Umbilical cord (tissue), 1 donor: ENCODE measurements at regions not wholly inside any gene's neighbourhood (a gene's known extent, or its start where the extent isn't known, plus 50 kb on each side); places are given as distances from the start of the nearest gene placed in this dataset.
A peak's percentile ranks its signal among the peaks of the same experiment; 100 is the strongest.

Experiments
- DNase-seq: peaks from one replicate; pipeline ENCODE4 v3.0.0-alpha.2; 2015; ENCODE audit warnings: low spot score

DNA sequence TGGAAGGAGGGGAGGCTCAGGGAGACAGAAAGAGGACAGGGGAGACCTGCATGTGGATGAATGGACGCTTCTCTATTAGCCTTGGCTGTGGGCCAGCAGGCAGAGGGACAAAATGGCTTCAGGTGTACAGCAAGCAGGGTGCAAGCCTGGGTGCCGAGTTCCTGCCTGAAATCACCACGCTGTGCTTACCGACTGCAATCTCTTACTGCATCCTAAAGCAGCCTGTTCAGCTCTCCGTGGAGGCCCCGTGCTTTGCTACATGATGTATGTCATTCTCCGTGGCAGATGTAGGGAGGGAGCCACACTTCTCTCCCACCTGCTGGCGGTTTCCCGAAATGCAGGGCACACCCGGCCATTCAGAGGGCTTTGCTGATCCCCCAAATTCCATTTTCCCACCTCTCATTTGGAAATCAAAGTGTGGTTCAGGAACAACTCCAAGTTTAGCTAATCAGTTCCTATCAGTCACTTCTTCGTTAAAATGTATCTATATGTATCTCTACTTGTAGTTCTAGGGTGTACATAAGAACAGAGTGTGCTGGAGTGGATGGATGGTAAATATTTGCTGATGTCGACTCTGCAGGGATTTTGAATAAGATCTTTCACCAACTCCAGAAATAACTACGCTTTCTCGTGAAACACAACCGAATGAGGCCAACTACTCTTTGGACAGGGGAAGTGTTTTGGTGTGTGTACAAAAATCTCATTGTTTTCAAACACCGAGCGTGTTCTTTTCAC lies 122.3 kb upstream of the BACE2 start:
- peak; percentile 5 for DNase-seq

GRCh38 chr21:41048145-41048544 lies 119.8 kb upstream of the BACE2 start:
- peak; percentile 10 for DNase-seq

DNA sequence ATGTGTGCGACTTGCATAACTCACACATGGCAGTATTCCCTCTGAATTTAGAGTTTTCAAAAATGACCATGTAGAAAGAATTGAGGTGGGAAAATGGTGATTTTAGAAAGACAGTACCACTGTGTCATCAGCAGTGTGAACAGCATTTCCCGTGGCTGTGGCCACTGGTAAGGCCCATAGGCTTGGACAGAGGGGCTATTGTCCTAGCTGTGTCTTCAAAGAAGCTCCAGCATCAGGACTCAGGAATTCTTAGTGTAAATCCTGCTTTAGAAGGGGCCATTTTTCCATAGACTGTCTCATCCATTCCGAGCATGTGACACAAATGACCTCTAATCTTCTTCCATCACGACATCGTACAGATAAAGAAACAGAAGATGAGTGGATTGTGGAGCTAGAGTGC lies 119.3 kb upstream of the BACE2 start:
- no peak for DNase-seq

- no peak for DNase-seq
Measured at GRCh38 chr21:41052820-41053555, 115.0 kb upstream of the BACE2 start.

- DNase-seq: no peak
Measured at GRCh38 chr21:41054018-41054578, 113.9 kb upstream of the BACE2 start.

GRCh38 chr21:41055266-41055665 lies 112.7 kb upstream of the BACE2 start:
- no peak for DNase-seq

DNA sequence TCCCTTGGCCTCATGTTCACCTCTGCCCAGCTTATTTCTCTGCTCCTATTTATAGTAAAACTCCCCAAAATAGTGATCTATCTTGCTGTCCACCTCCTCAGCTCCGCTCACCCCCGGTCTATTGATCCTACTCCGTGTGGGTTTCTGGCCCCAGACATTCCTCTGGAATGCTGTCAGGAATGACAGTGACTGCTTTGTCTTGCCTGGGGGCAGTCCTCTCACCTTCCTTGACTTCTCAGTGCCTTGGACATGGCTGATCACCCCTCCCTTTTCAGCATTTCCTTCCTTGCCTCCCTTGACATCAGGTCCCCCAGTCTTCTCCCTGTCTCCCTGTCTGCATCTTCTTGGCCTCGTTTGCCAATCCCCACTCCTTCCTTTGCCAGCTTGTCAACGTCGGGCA lies 108.1 kb upstream of the BACE2 start:
- no peak for DNase-seq

- DNase-seq: no peak
Measured at GRCh38 chr21:41061701-41062100, 106.3 kb upstream of the BACE2 start.

DNA sequence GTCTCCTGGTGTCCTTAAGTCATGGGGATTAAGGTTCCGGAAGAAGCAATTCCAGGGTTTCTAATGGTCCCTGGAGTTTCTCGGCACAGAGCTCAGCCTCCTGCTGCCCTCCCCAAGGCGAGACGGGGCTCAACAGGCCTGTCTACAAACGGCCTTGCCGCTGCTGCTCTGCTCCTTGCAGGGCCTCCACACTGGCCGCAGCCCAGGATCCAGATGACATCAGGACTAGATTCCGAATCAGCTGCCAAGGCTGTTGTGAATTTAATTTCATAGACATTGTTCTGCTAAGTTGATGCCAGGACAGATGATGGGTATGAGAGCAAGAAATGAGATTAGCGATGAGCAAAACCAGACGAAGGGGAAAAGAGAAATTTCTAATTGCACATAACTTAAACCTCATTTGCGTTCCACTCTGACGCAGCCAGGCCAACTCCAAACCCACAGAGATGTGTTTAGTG lies 103.6 kb upstream of the BACE2 start:
- peak; percentile 85 for DNase-seq

DNA sequence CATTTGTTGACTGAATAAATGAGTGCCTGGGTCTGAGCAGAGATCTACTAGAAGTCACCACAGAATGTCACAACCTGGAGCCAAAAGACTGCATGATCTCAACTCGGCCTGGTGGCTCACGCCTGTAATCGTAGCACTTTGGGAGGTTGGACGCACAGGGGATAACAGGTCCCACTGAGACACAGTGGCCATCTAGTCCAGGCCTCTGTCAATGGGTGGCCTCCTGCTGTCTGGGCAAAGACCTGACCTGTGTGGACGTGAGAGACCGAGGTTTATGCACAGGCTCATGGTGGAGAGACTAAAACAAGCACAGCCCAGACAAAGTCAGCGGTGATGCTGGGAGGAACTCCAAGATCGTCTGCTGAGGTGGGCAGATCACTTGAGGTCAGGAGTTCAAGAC lies 103.0 kb upstream of the BACE2 start:
- no peak for DNase-seq

- peak; percentile 50 for DNase-seq
Measured at GRCh38 chr21:41065539-41065938, 102.4 kb upstream of the BACE2 start.

DNA sequence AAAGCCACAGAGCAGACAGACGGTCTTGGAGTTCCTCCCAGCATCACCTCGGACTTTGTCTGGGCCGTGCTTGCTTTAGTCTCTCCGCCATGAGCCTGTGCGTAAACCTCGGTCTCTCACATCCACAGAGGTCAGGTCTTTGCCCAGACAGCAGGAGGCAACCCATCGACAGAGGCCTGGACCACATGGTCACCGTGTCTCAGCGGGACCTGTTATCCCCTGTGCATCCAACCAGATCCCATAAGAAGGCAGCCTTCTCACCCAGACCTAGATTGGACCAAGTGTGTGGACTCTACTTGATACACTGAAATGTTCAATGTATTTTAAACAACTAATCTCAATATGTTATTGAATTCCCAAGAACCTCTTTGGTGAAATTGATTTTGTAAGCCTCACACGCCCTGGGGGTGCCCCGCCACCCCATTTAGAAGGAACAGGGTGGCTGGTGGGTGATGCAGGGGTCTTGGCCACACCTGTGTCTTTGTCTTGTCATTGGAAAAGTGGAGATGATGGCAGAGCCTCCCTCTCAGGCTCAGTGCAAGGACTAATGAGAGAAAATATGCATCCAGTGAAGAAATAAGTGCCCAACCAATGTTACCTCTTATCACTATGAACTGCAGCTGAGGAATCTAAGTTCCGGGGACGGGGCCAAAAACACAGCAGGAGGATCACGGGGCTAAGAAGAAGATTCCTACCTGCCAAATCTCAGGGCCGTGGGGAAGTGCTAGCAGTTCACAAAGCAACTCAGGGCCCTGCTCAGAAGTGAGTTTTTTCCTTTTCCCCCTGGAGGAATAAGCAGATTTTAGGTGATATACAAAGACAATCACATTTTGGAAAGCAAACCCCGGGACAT lies 101.6 kb upstream of the BACE2 start:
- DNase-seq: peak; percentile 70

DNA sequence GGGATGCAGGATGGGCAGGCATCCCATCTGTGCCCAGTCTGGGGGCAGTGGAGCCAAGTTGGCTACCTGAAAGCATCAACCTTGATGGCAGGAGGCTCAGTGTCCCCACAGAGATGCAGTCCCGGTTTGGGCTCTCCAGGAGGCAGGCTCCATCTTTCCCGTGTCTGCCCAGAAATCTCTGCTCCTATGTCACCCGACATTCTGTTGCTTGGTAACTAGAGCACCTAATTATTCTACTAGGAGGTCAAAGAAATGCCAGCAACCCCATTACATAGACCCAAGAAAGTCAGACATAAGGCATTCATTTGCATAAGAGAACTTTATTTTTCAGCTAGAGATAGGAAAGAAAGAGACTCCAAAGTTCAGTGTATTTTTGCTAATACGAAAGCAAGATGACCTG lies 100.3 kb upstream of the BACE2 start:
- DNase-seq: no peak

DNA sequence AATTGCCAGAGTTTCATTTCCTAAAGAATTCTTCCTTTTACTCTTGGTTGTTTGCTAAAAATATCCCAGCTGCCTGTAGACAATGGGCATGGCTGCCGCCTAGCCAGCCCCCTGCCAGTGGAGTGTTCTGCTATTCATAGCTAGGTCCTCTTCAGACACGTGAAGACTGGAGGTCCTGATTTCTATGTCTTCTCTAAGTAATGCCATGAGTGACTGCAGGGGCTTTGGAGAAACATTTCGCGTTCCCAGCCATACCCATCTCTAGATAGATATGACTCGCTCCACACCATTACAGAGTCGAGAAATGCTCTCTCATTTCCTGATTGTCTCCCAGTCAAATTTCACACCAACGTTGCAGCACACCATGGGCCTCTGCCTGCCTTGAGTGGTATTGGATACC lies 99.5 kb upstream of the BACE2 start:
- DNase-seq: peak; percentile 12

GRCh38 chr21:41068967-41069642 lies 98.9 kb upstream of the BACE2 start:
- peak; percentile 74 for DNase-seq

DNA sequence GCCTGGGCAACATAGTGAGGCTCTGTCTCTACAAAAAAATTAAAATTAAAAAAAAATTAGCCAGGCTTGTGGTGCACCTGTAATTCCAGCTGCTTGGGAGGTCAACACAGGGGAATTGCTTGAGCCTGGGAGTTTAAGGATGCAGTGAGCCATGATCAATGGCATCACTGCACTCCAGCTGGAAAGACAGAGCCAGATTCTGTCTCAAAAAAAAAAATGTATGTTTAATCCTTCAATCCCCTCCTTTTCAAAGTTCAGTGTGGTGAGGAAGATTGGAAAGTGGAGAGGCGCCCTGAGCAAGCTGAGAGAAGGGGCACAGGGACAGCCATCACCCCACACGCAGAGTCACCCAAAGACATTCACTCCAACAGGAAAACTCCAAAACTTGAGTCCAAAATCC lies 97.7 kb upstream of the BACE2 start:
- DNase-seq: no peak

DNA sequence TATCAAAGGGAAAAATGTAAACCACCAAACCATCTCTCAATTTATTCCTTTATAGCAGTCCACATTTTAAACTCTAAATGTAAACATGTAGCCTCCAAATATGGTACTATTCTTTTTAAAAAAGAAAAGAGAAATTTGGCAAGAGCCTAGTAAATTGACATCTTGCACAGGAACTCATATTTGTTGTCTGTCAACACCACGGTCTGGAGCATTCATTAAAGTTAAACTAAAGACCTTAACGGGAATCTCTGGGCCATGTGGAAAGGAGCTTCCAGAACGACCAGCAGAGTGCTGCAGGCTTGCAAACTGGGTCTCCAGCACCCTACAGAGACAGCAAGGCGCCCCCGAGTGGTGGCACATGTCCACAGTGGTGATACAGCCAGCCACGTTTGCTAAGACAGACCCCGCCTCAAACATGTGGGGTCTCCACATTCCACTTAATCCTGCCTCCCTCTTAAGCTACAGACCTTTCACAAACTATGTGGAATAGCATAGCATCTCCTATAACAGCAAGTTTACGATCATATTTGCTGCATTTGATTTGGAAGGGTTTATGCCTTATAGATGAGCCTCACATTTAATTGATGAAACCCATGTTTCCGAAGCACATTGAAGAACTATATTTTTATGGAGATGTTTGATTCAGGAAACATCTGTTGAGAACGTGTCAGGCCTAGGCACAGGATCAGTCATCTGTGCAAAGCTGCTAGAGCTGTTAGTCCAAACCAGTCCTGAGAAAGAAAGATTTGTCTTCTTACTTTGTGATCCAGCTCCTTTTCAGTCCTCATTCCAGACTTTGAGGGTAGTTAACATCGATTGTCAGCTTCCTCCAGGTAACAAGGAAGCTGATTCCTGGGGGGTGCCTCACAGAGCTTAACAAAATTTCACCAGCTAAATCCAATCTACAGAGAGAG lies 96.4 kb upstream of the BACE2 start:
- no peak for DNase-seq

- no peak for DNase-seq
Measured at GRCh38 chr21:41073558-41073957, 94.4 kb upstream of the BACE2 start.

DNA sequence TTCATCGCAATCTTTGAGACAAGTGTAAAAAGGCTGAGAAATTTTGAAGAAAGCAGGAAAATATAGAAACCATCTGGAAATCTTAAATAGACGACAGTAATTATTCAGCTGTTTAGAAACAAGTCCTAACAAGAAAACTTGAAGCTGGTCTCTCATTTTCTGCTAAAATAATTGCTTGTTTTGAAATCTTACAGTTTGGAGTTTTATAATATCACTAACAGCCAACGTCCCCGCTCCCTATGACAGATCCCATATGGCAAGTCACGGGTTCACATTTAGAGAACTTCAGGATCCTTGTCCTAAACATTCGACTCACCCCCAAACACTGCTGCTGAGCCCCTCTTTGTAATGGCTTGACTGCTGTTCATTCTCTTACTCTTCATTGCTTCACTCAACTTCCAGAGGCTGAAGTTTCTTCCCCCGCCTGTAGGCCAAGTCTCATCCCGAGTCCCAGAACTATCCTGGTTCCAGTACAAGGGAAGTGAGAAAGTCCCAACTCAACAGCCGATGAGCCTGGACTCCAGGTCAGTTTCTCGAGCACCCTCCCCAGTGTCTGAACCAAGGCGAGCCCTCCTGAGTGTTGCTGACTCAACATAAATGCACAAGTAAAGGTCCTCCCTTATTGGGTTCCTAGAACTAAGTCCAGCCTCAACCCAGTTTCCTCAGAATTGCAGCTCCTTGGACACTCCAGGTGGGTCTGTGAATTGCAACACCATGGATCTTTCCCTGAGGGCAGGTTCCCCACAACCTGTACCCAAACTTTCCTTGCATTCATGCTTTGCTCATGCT lies 93.4 kb upstream of the BACE2 start:
- no peak for DNase-seq
